HG03039 (cell line): ENCODE measurements at regions not wholly inside any gene's neighbourhood (a gene's known extent, or its start where the extent isn't known, plus 50 kb on each side); places are given as distances from the start of the nearest gene placed in this dataset.

Experiments used
- ATAC-seq: cut with Tn5 transposase; IDR thresholded peaks from one replicate; pipeline ENCODE4 v1.9.1; 2021; ENCODE audit warnings: mild to moderate bottlenecking, moderate library complexity; ENCODE audit not compliant: unreplicated experiment

- ATAC-seq: no peak
Observed at GRCh38 chr21:16011719-16012118, 281.9 kb downstream of the USP25 start.

GRCh38 chr21:16013570-16013969 is 283.8 kb downstream of the USP25 start:
- ATAC-seq: no peak

- ATAC-seq: no peak
Observed at GRCh38 chr21:16020878-16021277, 291.1 kb downstream of the USP25 start.

- ATAC-seq: no peak
Observed at GRCh38 chr21:16022116-16022515, 292.3 kb downstream of the USP25 start.

GRCh38 chr21:16022921-16023320 is 293.1 kb downstream of the USP25 start:
- no peak for ATAC-seq

GRCh38 chr21:16028142-16028541 is 298.4 kb downstream of the USP25 start:
- ATAC-seq: no peak

- ATAC-seq: no peak
Observed at GRCh38 chr21:16028941-16029464, 299.2 kb downstream of the USP25 start.

- no peak for ATAC-seq
Observed at GRCh38 chr21:16033193-16033592, 303.4 kb downstream of the USP25 start.

GRCh38 chr21:16034446-16035190 is 304.8 kb downstream of the USP25 start:
- ATAC-seq: no peak

GRCh38 chr21:16037421-16037955 is 307.7 kb downstream of the USP25 start:
- no peak for ATAC-seq

- ATAC-seq: no peak
Observed at GRCh38 chr21:16040601-16041000, 310.8 kb downstream of the USP25 start.

GRCh38 chr21:16044676-16045075 is 314.9 kb downstream of the USP25 start:
- ATAC-seq: no peak

- no peak for ATAC-seq
Observed at GRCh38 chr21:16046656-16047330, 317.0 kb downstream of the USP25 start.

GRCh38 chr21:16047904-16048303 is 318.1 kb downstream of the USP25 start:
- ATAC-seq: no peak

GRCh38 chr21:16055014-16055413 is 325.2 kb downstream of the USP25 start:
- ATAC-seq: no peak

- no peak for ATAC-seq
Observed at GRCh38 chr21:16058896-16059295, 329.1 kb downstream of the USP25 start.

GRCh38 chr21:16059981-16060380 is 330.2 kb downstream of the USP25 start:
- no peak for ATAC-seq

GRCh38 chr21:16061194-16061593 is 331.4 kb downstream of the USP25 start:
- no peak for ATAC-seq

GRCh38 chr21:16069178-16070112 is 339.7 kb downstream of the USP25 start:
- ATAC-seq: no peak

GRCh38 chr21:16070207-16070651 is 340.4 kb downstream of the USP25 start:
- ATAC-seq: no peak

GRCh38 chr21:16071092-16071491 is 341.3 kb downstream of the USP25 start:
- ATAC-seq: no peak
